Body of pancreas (tissue), 4 donors: ENCODE measurements at regions not wholly inside any gene's neighbourhood (a gene's known extent, or its start where the extent isn't known, plus 50 kb on each side); places are given as distances from the start of the nearest gene placed in this dataset.

Experiments used
- ATAC-seq: fragments of 150-250 bp; one replicate; pipeline ENCODE4 v1.9.1; 2016
- DNase-seq, 4 donors: peaks; one replicate each; pipeline ENCODE4 v3.0.0-alpha.2; 2019
- H3K27ac ChIP-seq, 4 donors: fragments of 200-600 bp; sonication (generic); 1 replicate in 3 of 4; 2 replicates in 1 of 4; pipeline versions ENCODE4 v1.5.1 to v1.6.1; 2016 to 2019; ENCODE audit warnings: mild to moderate bottlenecking in 1 of 4, mixed read lengths in 1 of 4, moderate library complexity in 1 of 4
- H3K27me3 ChIP-seq, 2 donors: fragments of 200-600 bp; sonication (generic); one replicate each; pipeline ENCODE4 v1.6.0; 2016; ENCODE audit warnings: mild to moderate bottlenecking in 1 of 2
- H3K36me3 ChIP-seq, 2 donors: fragments of 200-600 bp; sonication (generic); replicated peaks in 1 of 2; 2 replicates each; pipeline ENCODE4 v1.5.1; 2016; ENCODE audit warnings: low read depth in 2 of 2; ENCODE audit not compliant: insufficient read depth in 1 of 2
- H3K4me1 ChIP-seq: fragments of 200-600 bp; sonication (generic); one replicate; pipeline ENCODE4 v1.6.0; 2016
- H3K4me3 ChIP-seq, 2 donors: fragments of 200-600 bp; sonication (generic); 1 replicate in 1 of 2; 2 replicates in 1 of 2; pipeline ENCODE4 v1.5.1; 2016 to 2019
- H3K9me3 ChIP-seq, 3 donors: fragments of 200-600 bp; sonication (generic); 1 replicate in 2 of 3; 2 replicates in 1 of 3; pipeline ENCODE4 v1.5.1; 2016
- POLR2A ChIP-seq, 3 donors: fragments of 450-650 bp; IDR thresholded peaks; one replicate each; pipeline ENCODE4 v1.6.1; 2016; ENCODE audit warnings: antibody characterized with exemption in 3 of 3, mild to moderate bottlenecking in 2 of 3
- WGBS, 2 donors: methylation state at CpG; one replicate each; pipeline ENCODE4 v1.1.5; 2017; 5-methylcytosine and 5-hydroxymethylcytosine counted together
- intact Hi-C: fragments of 100-400 bp; cut with DNase I; formaldehyde crosslinking; loops from one replicate; pipeline ENCODE4 v1.15.1; 2023
- TF ChIP-seq, protein P1 (sequence below), 7 experiments: fragments of 450-650 bp in 4 of 7; fragments of 200-600 bp in 3 of 7; sonication (generic) in 3 of 7; IDR thresholded peaks; one replicate each; pipeline ENCODE4 v1.5.1; 2016 to 2019; ENCODE audit warnings: antibody characterized with exemption in 7 of 7

DNA sequence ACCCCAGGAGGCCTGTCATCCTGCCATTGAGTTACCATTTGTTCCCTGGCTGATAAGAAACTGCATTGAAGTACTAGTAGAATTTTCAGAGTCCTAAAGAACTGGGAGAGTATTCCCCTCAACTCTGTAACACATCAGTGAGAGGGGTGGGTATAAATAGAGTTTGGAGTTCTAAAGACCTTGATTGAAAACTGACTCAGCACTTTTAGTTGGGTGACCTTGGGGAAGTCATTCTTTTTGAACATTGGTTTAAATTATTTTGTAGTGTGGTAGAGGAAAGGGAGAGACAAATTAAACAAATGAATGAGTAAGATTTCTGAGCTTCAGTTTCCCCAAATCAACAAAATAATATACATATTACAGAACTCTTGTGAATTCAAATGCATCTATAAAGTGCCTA lies 344.5 kb upstream of the THBS1 start:
- intact Hi-C loops: no loop called here
- no peaks in the 10 kb centered on the region for H3K36me3 ChIP-seq
- H3K9me3 ChIP-seq: no peaks in the 10 kb centered on the region
- H3K27me3 ChIP-seq: no peaks in the 10 kb centered on the region
- no peak overlapping the region for H3K27ac ChIP-seq
- TF ChIP-seq, protein P1, sequence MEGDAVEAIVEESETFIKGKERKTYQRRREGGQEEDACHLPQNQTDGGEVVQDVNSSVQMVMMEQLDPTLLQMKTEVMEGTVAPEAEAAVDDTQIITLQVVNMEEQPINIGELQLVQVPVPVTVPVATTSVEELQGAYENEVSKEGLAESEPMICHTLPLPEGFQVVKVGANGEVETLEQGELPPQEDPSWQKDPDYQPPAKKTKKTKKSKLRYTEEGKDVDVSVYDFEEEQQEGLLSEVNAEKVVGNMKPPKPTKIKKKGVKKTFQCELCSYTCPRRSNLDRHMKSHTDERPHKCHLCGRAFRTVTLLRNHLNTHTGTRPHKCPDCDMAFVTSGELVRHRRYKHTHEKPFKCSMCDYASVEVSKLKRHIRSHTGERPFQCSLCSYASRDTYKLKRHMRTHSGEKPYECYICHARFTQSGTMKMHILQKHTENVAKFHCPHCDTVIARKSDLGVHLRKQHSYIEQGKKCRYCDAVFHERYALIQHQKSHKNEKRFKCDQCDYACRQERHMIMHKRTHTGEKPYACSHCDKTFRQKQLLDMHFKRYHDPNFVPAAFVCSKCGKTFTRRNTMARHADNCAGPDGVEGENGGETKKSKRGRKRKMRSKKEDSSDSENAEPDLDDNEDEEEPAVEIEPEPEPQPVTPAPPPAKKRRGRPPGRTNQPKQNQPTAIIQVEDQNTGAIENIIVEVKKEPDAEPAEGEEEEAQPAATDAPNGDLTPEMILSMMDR (IDR thresholded peaks at IDR 0.05): no peak
- no peak for TF ChIP-seq POLR2A (IDR thresholded peaks at IDR 0.05)
- H3K4me3 ChIP-seq: no peak overlapping the region
- no peaks in the 10 kb centered on the region for H3K4me1 ChIP-seq
- no peak for ATAC-seq
- no peak for DNase-seq

DNA sequence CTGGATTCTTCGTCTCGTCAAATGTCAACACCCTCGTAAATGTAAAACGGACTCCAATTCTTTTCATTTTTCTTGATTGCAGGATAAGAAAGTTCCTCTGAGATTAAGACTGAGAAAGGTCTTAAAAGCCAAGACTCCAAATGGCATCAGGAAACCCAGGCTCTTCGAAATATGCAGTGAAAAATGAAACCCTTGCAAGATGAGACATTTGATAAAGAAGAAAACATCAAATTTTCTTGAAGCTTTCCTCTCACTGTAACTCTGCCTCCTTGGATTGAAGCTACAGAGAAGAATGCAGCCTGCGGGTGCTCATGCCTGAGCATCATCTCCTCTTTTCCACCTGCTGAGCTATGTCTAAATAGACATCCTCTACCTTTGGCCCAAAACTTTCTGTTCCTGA lies 342.4 kb upstream of the THBS1 start:
- H3K4me3 ChIP-seq: no peak overlapping the region
- intact Hi-C loops: no loop called here
- 91 to 94% methylated on average over 6 of the region's 6 CpGs for WGBS, 2 donors
- H3K9me3 ChIP-seq: no peaks in the 10 kb centered on the region
- no peak for ATAC-seq
- no peak for DNase-seq
- TF ChIP-seq, protein P1 (IDR thresholded peaks at IDR 0.05): no peak
- TF ChIP-seq POLR2A (IDR thresholded peaks at IDR 0.05): no peak
- no peaks in the 10 kb centered on the region for H3K36me3 ChIP-seq
- no peaks in the 10 kb centered on the region for H3K27me3 ChIP-seq
- H3K27ac ChIP-seq: no peak overlapping the region
- H3K4me1 ChIP-seq: peaks cover 10% of the 10 kb centered on the region

DNA sequence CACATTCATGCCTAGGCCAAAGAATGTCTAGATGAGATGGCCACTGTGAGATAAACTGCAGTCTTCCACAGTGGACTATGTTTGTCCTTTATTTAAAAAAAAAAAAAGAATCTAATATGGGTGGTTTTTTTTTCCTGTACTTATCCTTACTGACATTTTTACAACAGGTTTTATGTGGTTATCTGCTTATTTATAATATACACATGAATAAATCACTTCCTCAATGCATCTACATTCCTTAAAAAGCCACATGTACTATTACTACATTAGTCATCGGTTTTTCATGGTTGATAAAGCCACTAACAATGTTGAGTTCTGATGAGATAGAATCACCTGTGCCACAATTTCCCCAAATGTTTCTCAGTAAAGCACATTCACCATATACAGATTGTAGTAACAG lies 341.3 kb upstream of the THBS1 start:
- Histone ChIP-seq H3K27me3 (no peaks in the 10 kb centered on the region), H3K9me3 (no peaks in the 10 kb centered on the region), H3K27ac (no peak overlapping the region), H3K36me3 (no peaks in the 10 kb centered on the region), H3K4me1 (peaks cover 10% of the 10 kb centered on the region), H3K4me3 (no peak overlapping the region)
- intact Hi-C loops: no loop called here
- no peak for DNase-seq
- no peak for ATAC-seq
- WGBS, 2 donors: 79 to 84% methylated on average over 1 of the region's 1 CpG
- TF ChIP-seq POLR2A (IDR thresholded peaks at IDR 0.05): no peak
- TF ChIP-seq, protein P1 (IDR thresholded peaks at IDR 0.05): no peak

DNA sequence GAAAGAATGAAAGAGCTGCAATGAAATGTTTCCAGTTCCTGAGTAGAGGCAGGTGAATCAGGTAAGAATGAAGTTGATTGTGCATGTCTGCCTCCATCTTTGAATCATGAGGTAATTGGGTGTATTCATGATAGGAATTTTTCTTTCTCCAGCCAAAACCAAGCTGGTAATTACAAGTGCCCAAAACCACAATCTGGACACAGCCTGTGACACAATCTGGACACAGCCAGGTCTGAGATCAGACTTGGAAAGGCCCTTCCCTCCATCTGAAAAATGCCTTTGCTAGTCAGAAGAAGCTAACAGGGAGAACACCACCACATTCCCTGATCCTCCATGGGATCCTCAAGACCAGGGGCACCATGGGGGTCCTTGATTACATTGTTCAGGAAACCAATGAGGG lies 338.5 kb upstream of the THBS1 start:
- DNase-seq: peak in 3 of 4 donors; percentile 16 to 21 (median 17)
- no peaks in the 10 kb centered on the region for H3K36me3 ChIP-seq
- peak; percentile 72 for ATAC-seq
- no peaks in the 10 kb centered on the region for H3K9me3 ChIP-seq
- TF ChIP-seq, protein P1 (IDR thresholded peaks at IDR 0.05): no peak
- TF ChIP-seq POLR2A (IDR thresholded peaks at IDR 0.05): no peak
- no peak overlapping the region for H3K4me3 ChIP-seq
- H3K27ac ChIP-seq: peak overlapping the region in 1 of 4 donors; percentile 22
- H3K4me1 ChIP-seq: peaks cover 10% of the 10 kb centered on the region
- intact Hi-C loops: no loop called here
- H3K27me3 ChIP-seq: no peaks in the 10 kb centered on the region

DNA sequence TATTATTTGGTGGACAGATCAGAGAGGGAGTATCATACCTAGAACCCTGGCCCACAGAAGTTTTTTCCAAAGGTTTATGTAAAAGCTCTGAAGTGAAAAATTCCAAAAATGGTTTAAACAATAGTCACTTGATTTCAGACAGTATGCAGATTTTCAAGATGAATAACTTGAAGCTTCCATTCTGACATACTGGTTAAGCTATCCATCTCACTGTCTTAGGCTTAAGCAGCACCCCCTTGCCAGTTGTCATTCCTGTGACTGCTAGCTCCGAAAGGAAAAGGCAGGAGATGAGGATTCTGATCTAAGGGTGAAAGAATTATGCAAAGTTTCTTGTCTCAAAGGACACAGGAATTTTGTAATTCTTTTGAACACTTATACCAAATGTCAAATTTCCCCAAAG lies 337.5 kb upstream of the THBS1 start:
- Histone ChIP-seq H3K9me3 (no peaks in the 10 kb centered on the region), H3K36me3 (no peaks in the 10 kb centered on the region), H3K4me1 (peaks cover 19% of the 10 kb centered on the region), H3K4me3 (no peak overlapping the region), H3K27ac (no peak overlapping the region), H3K27me3 (no peaks in the 10 kb centered on the region)
- no peak for DNase-seq
- 86 to 100% methylated on average over 1 of the region's 1 CpG for WGBS, 2 donors
- no peak for ATAC-seq
- intact Hi-C loops: no loop called here
- TF ChIP-seq, protein P1 (IDR thresholded peaks at IDR 0.05): no peak
- no peak for TF ChIP-seq POLR2A (IDR thresholded peaks at IDR 0.05)
